Right lobe of liver (tissue), 4 donors: ENCODE measurements at regions not wholly inside any gene's neighbourhood (a gene's known extent, or its start where the extent isn't known, plus 50 kb on each side); places are given as distances from the start of the nearest gene placed in this dataset.

Source experiments
- CTCF ChIP-seq, 4 donors: fragments of 200-600 bp in 3 of 4; fragments of 450-650 bp in 1 of 4; IDR thresholded peaks; one replicate each; pipeline versions ENCODE4 v1.5.1 to v1.8.0; 2016 to 2022; ENCODE audit warnings: antibody characterized with exemption in 4 of 4, mild to moderate bottlenecking in 2 of 4
- POLR2A ChIP-seq: fragments of 450-650 bp; IDR thresholded peaks from one replicate; pipeline ENCODE4 v1.6.1; 2017; ENCODE audit warnings: antibody characterized with exemption, mild to moderate bottlenecking
- donor health status: DM: no; HTN: no; CAD: no.
- donor health status: DM: no; HTN: no; CAD: no.
- donor health status: DM: no; HTN: yes; CAD: no.

GRCh38 chr1:218847089-218847768 is 326.4 kb upstream of the LYPLAL1 start:
- TF ChIP-seq POLR2A (no peak), CTCF (IDR thresholded peaks at IDR 0.05) (no peak)
